Brain pericyte (primary cell): ENCODE measurements at regions not wholly inside any gene's neighbourhood (a gene's known extent, or its start where the extent isn't known, plus 50 kb on each side); places are given as distances from the start of the nearest gene placed in this dataset.

Experiments
- DNase-seq: peaks from one replicate; pipeline ENCODE4 v3.0.0-alpha.2; 2012; ENCODE audit warnings: low read depth, low spot score

- no peak for DNase-seq
Measured at GRCh38 chr6:92069781-92070180, 1349.6 kb downstream of the EPHA7 start.

- no peak for DNase-seq
Measured at GRCh38 chr6:92052513-92052912, 1366.8 kb downstream of the EPHA7 start.

- DNase-seq: no peak
Measured at GRCh38 chr6:92050216-92050615, 1369.1 kb downstream of the EPHA7 start.

- DNase-seq: no peak
Measured at GRCh38 chr6:92047860-92048259, 1371.5 kb downstream of the EPHA7 start.

GRCh38 chr6:92047152-92047850, 1372.1 kb downstream of the EPHA7 start:
- no peak for DNase-seq

- no peak for DNase-seq
Measured at GRCh38 chr6:92044312-92044711, 1375.0 kb downstream of the EPHA7 start.

- no peak for DNase-seq
Measured at GRCh38 chr6:92043777-92044176, 1375.6 kb downstream of the EPHA7 start.

GRCh38 chr6:92026878-92027277, 1392.5 kb downstream of the EPHA7 start:
- no peak for DNase-seq

GRCh38 chr6:92024881-92025280, 1394.5 kb downstream of the EPHA7 start:
- DNase-seq: no peak

GRCh38 chr6:92024110-92024509, 1395.2 kb downstream of the EPHA7 start:
- no peak for DNase-seq

GRCh38 chr6:92023410-92023966, 1395.9 kb downstream of the EPHA7 start:
- DNase-seq: no peak

- no peak for DNase-seq
Measured at GRCh38 chr6:92011681-92012245, 1407.6 kb downstream of the EPHA7 start.

GRCh38 chr6:92008757-92009502, 1410.4 kb downstream of the EPHA7 start:
- DNase-seq: peak; percentile 5

- DNase-seq: no peak
Measured at GRCh38 chr6:92000112-92000511, 1413.2 kb upstream of the MAP3K7 start.

GRCh38 chr6:91994787-91995186, 1407.9 kb upstream of the MAP3K7 start:
- no peak for DNase-seq

GRCh38 chr6:91982559-91982958, 1395.7 kb upstream of the MAP3K7 start:
- no peak for DNase-seq

- DNase-seq: no peak
Measured at GRCh38 chr6:91976797-91977196, 1389.9 kb upstream of the MAP3K7 start.

- DNase-seq: no peak
Measured at GRCh38 chr6:91970700-91971099, 1383.8 kb upstream of the MAP3K7 start.

GRCh38 chr6:91965872-91966271, 1379.0 kb upstream of the MAP3K7 start:
- DNase-seq: no peak

- no peak for DNase-seq
Measured at GRCh38 chr6:91961671-91962070, 1374.8 kb upstream of the MAP3K7 start.

GRCh38 chr6:91961236-91961635, 1374.4 kb upstream of the MAP3K7 start:
- no peak for DNase-seq

GRCh38 chr6:91941838-91942237, 1355.0 kb upstream of the MAP3K7 start:
- DNase-seq: no peak

GRCh38 chr6:91940801-91941200, 1353.9 kb upstream of the MAP3K7 start:
- DNase-seq: no peak
